NT2/D1 (cell line): ENCODE measurements at regions not wholly inside any gene's neighbourhood (a gene's known extent, or its start where the extent isn't known, plus 50 kb on each side); places are given as distances from the start of the nearest gene placed in this dataset.
A peak's percentile ranks its signal among the peaks of the same experiment; 100 is the strongest.

Experiments used
- DNase-seq: peaks from one replicate; pipeline ENCODE4 v3.0.0-alpha.2; 2011; ENCODE audit warnings: low read depth, low spot score
- H3K27me3 ChIP-seq: 2 replicates; pipeline ENCODE4 v1.6.0; 2011; ENCODE audit warnings: mild to moderate bottlenecking; ENCODE audit not compliant: insufficient read length, insufficient read depth
- H3K36me3 ChIP-seq: 2 replicates; pipeline ENCODE4 v1.6.1; 2011; ENCODE audit warnings: mild to moderate bottlenecking, low read length, mixed read lengths; ENCODE audit not compliant: insufficient read depth, insufficient read length
- H3K4me1 ChIP-seq: 2 replicates; pipeline ENCODE4 v1.5.1; 2011; ENCODE audit not compliant: insufficient read depth, insufficient read length
- H3K4me3 ChIP-seq: 2 replicates; pipeline ENCODE4 v1.5.1; 2011; ENCODE audit warnings: low read depth; ENCODE audit not compliant: insufficient read length
- H3K9ac ChIP-seq: 2 replicates; pipeline ENCODE4 v1.6.0; 2011; ENCODE audit warnings: low read depth; ENCODE audit not compliant: insufficient read length
- H3K9me3 ChIP-seq: 2 replicates; pipeline ENCODE4 v1.5.1; 2011; ENCODE audit warnings: mild to moderate bottlenecking, low read length; ENCODE audit not compliant: insufficient read depth
- SUZ12 ChIP-seq: IDR thresholded peaks from 2 replicates; pipeline ENCODE4 v1.6.1; 2011; ENCODE audit not compliant: insufficient read length, insufficient read depth; ENCODE audit errors: extremely low read depth
- YY1 ChIP-seq: IDR thresholded peaks from 2 replicates; pipeline ENCODE4 v1.6.1; 2011; ENCODE audit not compliant: insufficient read length, insufficient read depth
- ZNF274 ChIP-seq: IDR thresholded peaks from 2 replicates; pipeline ENCODE4 v1.6.1; 2011; ENCODE audit warnings: mild to moderate bottlenecking, low read depth, low read length

GRCh38 chr21:16872616-16873015 lies 640.2 kb upstream of the CXADR start:
- Histone ChIP-seq H3K36me3 (no peaks in the 10 kb centered on the region), H3K4me3 (no peak overlapping the region), H3K27me3 (no peaks in the 10 kb centered on the region), H3K9ac (no peak overlapping the region), H3K4me1 (no peaks in the 10 kb centered on the region), H3K9me3 (no peaks in the 10 kb centered on the region)
- TF ChIP-seq ZNF274 (no peak), SUZ12 (no peak), YY1 (no peak)
- no peak for DNase-seq

GRCh38 chr21:16873176-16873575 lies 639.7 kb upstream of the CXADR start:
- Histone ChIP-seq H3K4me3 (no peak overlapping the region), H3K36me3 (no peaks in the 10 kb centered on the region), H3K9ac (no peak overlapping the region), H3K9me3 (no peaks in the 10 kb centered on the region), H3K27me3 (no peaks in the 10 kb centered on the region), H3K4me1 (no peaks in the 10 kb centered on the region)
- TF ChIP-seq SUZ12 (no peak), ZNF274 (no peak), YY1 (no peak)
- no peak for DNase-seq

GRCh38 chr21:16873596-16873995 lies 639.2 kb upstream of the CXADR start:
- no peaks in the 10 kb centered on the region for H3K9me3 ChIP-seq
- no peaks in the 10 kb centered on the region for H3K36me3 ChIP-seq
- TF ChIP-seq SUZ12 (no peak), ZNF274 (no peak), YY1 (no peak)
- DNase-seq: no peak
- no peak overlapping the region for H3K4me3 ChIP-seq
- H3K9ac ChIP-seq: no peak overlapping the region
- H3K4me1 ChIP-seq: no peaks in the 10 kb centered on the region
- no peaks in the 10 kb centered on the region for H3K27me3 ChIP-seq

DNA sequence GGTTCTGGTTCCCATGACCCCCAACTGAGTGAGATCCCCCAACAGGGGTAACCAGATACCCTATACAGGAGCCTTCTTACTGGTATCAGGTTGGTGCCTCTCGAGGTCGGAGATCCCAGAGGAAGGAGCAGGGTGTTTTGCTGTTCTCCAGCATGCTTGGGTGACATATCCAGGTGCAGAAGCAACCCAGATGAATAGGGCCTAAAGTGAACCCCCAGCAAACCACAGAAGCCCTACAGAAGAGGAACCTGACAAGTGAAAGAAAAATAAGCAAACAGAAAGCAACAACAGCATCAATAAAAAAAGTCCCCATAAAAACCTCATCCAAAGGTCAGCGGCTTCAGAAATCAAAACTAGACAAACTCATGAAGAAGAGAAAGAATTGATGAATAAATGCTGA lies 633.4 kb upstream of the CXADR start:
- Histone ChIP-seq H3K9ac (no peak overlapping the region), H3K36me3 (no peaks in the 10 kb centered on the region), H3K4me3 (no peak overlapping the region), H3K27me3 (no peaks in the 10 kb centered on the region), H3K4me1 (no peaks in the 10 kb centered on the region), H3K9me3 (no peaks in the 10 kb centered on the region)
- no peak for DNase-seq
- TF ChIP-seq SUZ12: no peak
- no peak for TF ChIP-seq YY1
- TF ChIP-seq ZNF274: no peak

DNA sequence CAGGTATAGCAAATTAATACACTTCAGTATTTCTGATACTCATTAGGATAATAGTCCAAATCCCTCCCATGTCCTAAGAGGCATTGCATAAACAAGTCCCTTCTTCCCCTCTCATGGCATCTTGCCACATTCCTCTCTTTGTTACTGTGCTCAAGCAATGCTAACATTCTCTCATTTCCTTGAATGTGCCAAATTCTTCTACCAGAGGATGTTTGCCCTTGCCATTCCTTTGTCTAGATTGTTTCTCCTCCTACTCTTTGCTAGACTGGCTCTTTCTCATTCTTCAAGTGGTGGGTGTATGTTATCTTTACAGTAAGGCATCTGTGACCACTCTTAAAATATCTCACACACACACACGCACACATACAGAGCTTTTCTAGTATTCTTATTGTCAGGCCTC lies 621.0 kb upstream of the CXADR start:
- H3K27me3 ChIP-seq: no peaks in the 10 kb centered on the region
- peak; percentile 27 for DNase-seq
- H3K36me3 ChIP-seq: no peaks in the 10 kb centered on the region
- H3K4me1 ChIP-seq: no peaks in the 10 kb centered on the region
- no peak overlapping the region for H3K4me3 ChIP-seq
- TF ChIP-seq SUZ12 (no peak), ZNF274 (no peak), YY1 (no peak)
- H3K9ac ChIP-seq: no peak overlapping the region
- H3K9me3 ChIP-seq: peaks cover 11% of the 10 kb centered on the region; the same call in 1 of the 2 replicates

DNA sequence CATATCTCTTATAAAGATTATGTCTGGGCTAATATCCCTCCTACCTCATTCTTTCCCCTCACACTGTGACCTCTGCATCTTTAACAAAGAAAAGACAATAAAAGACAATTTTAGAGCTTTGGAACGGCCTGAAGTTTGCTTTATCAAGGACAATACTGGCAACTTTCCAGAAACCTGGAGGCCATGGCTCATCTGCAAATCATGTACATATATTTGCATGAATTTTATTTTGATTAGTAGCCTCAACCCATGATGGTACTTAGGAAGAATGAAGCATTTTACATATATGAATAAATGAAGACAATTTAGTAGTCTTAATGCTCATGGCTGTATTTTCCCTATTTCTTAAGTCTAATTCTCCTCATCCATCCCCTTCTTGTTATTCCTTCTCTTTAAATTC lies 612.2 kb upstream of the CXADR start:
- Histone ChIP-seq H3K4me1 (no peaks in the 10 kb centered on the region), H3K4me3 (no peak overlapping the region), H3K9ac (no peak overlapping the region), H3K27me3 (no peaks in the 10 kb centered on the region), H3K9me3 (no peaks in the 10 kb centered on the region), H3K36me3 (no peaks in the 10 kb centered on the region)
- no peak for DNase-seq
- TF ChIP-seq YY1 (no peak), ZNF274 (no peak), SUZ12 (no peak)

DNA sequence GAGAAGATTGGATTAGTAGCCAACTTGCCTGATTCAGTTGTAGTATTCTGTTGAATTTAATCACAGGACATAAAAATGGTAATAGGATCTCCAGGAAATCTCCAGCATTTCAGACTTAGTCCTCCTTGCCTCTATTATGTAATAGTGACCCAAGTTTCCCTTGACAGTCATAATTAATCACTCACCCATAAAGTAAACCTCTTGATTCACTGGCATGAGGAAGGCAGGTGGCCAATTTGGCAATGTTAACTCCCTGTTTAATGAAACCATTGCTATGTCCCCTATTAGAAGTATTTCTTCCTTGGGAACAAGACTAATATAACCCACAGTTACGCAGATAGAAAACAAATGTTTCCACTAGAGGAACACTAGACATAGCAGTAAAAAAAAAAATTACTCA lies 604.8 kb upstream of the CXADR start:
- H3K36me3 ChIP-seq: no peaks in the 10 kb centered on the region
- DNase-seq: no peak
- no peaks in the 10 kb centered on the region for H3K27me3 ChIP-seq
- no peak for TF ChIP-seq ZNF274
- TF ChIP-seq SUZ12: no peak
- TF ChIP-seq YY1: no peak
- H3K9ac ChIP-seq: no peak overlapping the region
- no peak overlapping the region for H3K4me3 ChIP-seq
- no peaks in the 10 kb centered on the region for H3K4me1 ChIP-seq
- H3K9me3 ChIP-seq: no peaks in the 10 kb centered on the region

DNA sequence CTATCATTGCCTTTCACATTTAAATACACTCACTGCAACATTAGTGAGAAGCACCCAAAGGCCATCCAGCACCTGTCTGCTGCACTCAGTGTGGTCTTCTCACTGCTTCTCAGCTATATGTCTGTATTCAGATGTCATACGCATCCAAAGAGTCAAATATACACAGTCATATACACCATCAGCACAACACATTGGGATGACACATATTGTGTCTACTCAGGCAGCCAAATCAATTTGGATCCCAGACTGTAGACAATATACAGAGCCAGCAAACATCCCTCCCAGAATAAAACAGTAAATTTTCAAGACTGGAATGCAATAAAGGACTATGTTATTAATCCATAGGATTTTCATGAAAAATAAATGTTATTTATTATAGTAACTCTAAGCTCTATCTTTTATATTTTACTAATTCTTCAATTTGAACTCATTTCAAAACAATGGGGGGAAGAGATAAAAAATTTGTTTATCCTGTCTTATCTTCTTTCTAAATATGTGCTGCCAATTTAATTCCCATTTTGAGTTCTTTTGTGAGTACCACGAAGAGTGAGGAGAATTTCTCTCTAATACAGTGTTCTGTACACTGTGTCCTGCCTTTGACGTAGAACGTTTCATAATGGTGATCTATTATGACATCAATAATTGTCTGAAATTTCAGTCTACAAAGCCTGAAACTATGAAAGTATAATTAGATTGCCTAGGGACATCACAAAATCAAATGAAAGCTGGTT lies 602.2 kb upstream of the CXADR start:
- Histone ChIP-seq H3K9ac (no peak overlapping the region), H3K36me3 (no peaks in the 10 kb centered on the region), H3K4me1 (no peaks in the 10 kb centered on the region), H3K27me3 (no peaks in the 10 kb centered on the region), H3K9me3 (no peaks in the 10 kb centered on the region), H3K4me3 (no peak overlapping the region)
- no peak for DNase-seq
- no peak for TF ChIP-seq YY1
- no peak for TF ChIP-seq SUZ12
- TF ChIP-seq ZNF274: no peak
